Progenitor cell of endocrine pancreas (in vitro differentiated cells): ENCODE measurements at regions not wholly inside any gene's neighbourhood (a gene's known extent, or its start where the extent isn't known, plus 50 kb on each side); places are given as distances from the start of the nearest gene placed in this dataset.

Experiments used
- DNase-seq: peaks from one replicate; pipeline ENCODE4 v3.0.0; 2021; ENCODE audit warnings: low spot score; ENCODE audit not compliant: unreplicated experiment
- H3K27ac Mint-ChIP-seq: 2 replicates; pipeline ENCODE4 v1.8.0; 2021; ENCODE audit warnings: mild to moderate bottlenecking, moderate library complexity, mixed read lengths
- H3K27me3 Mint-ChIP-seq: 2 replicates; pipeline ENCODE4 v1.8.0; 2021; ENCODE audit warnings: mixed read lengths
- H3K36me3 Mint-ChIP-seq: 2 replicates; pipeline ENCODE4 v1.8.0; 2022; ENCODE audit warnings: mixed read lengths; ENCODE audit not compliant: insufficient read depth
- H3K4me1 Mint-ChIP-seq: 2 replicates; pipeline ENCODE4 v1.8.0; 2021; ENCODE audit warnings: low read depth, mixed read lengths
- H3K4me3 Mint-ChIP-seq: 2 replicates; pipeline ENCODE4 v1.8.0; 2021; ENCODE audit warnings: low read depth, mild to moderate bottlenecking, moderate library complexity, mixed read lengths
- H3K9me3 Mint-ChIP-seq: 2 replicates; pipeline ENCODE4 v1.8.0; 2021; ENCODE audit warnings: low read depth, mixed read lengths
- CTCF ChIP-seq: fragments of 200-600 bp; sonication (generic); IDR thresholded peaks from one replicate; pipeline ENCODE4 v1.5.0; 2021; ENCODE audit warnings: antibody characterized with exemption, mild to moderate bottlenecking; ENCODE audit not compliant: unreplicated experiment

GRCh38 chr7:15805891-15806290, 119.4 kb upstream of the MEOX2 start:
- peaks cover 2% of the 10 kb centered on the region for H3K9me3 Mint-ChIP-seq
- TF ChIP-seq CTCF, result no peak
- no peak overlapping the region for H3K4me3 Mint-ChIP-seq
- no peaks in the 10 kb centered on the region for H3K27me3 Mint-ChIP-seq
- H3K4me1 Mint-ChIP-seq, result no peaks in the 10 kb centered on the region
- no peak for DNase-seq
- H3K27ac Mint-ChIP-seq, result no peak overlapping the region
- no peaks in the 10 kb centered on the region for H3K36me3 Mint-ChIP-seq

GRCh38 chr7:15802425-15802824, 115.9 kb upstream of the MEOX2 start:
- Mint-ChIP-seq H3K27me3 (no peaks in the 10 kb centered on the region), H3K4me3 (no peak overlapping the region), H3K36me3 (no peaks in the 10 kb centered on the region), H3K9me3 (no peaks in the 10 kb centered on the region), H3K4me1 (no peaks in the 10 kb centered on the region), H3K27ac (no peak overlapping the region)
- DNase-seq, result no peak
- TF ChIP-seq CTCF, result no peak

GRCh38 chr7:15801551-15801950, 115.1 kb upstream of the MEOX2 start:
- Mint-ChIP-seq H3K27me3 (no peaks in the 10 kb centered on the region), H3K9me3 (no peaks in the 10 kb centered on the region), H3K27ac (no peak overlapping the region), H3K4me1 (no peaks in the 10 kb centered on the region), H3K36me3 (no peaks in the 10 kb centered on the region), H3K4me3 (no peak overlapping the region)
- DNase-seq, result no peak
- TF ChIP-seq CTCF, result no peak

- Mint-ChIP-seq H3K27me3 (no peaks in the 10 kb centered on the region), H3K9me3 (no peaks in the 10 kb centered on the region), H3K4me3 (no peak overlapping the region), H3K27ac (no peak overlapping the region), H3K4me1 (no peaks in the 10 kb centered on the region), H3K36me3 (no peaks in the 10 kb centered on the region)
- no peak for DNase-seq
- no peak for TF ChIP-seq CTCF
These were observed 114.6 kb upstream of the MEOX2 start for GRCh38 chr7:15801041-15801440.

GRCh38 chr7:15798081-15798480, 111.6 kb upstream of the MEOX2 start:
- TF ChIP-seq CTCF, result no peak
- DNase-seq, result no peak
- Mint-ChIP-seq H3K27me3 (no peaks in the 10 kb centered on the region), H3K27ac (no peak overlapping the region), H3K4me3 (no peak overlapping the region), H3K9me3 (no peaks in the 10 kb centered on the region), H3K4me1 (no peaks in the 10 kb centered on the region), H3K36me3 (no peaks in the 10 kb centered on the region)
